Left ventricle myocardium inferior (tissue), 1 donor: ENCODE measurements at regions not wholly inside any gene's neighbourhood (a gene's known extent, or its start where the extent isn't known, plus 50 kb on each side); places are given as distances from the start of the nearest gene placed in this dataset.
"Not testable (repeated sequence)": the region's sequence is repeated elsewhere in the genome, so short reads cannot be mapped to it uniquely, and the experiment has no call there.

Experiments used
- DNase-seq: peaks from one replicate; pipeline ENCODE4 v3.0.0-alpha.2; 2020
- H3K27ac ChIP-seq: fragments of 200-600 bp; replicated peaks from 2 replicates; pipeline ENCODE4 v1.8.0; 2021
- H3K27me3 ChIP-seq: fragments of 200-600 bp; 2 replicates; pipeline ENCODE4 v1.8.0; 2021; ENCODE audit warnings: low read depth
- H3K36me3 ChIP-seq: fragments of 200-600 bp; 2 replicates; pipeline ENCODE4 v1.8.0; 2021
- H3K4me1 ChIP-seq: fragments of 200-600 bp; 2 replicates; pipeline ENCODE4 v1.8.0; 2021
- H3K4me3 ChIP-seq: fragments of 200-600 bp; 2 replicates; pipeline ENCODE4 v1.8.0; 2021; ENCODE audit warnings: mild to moderate bottlenecking, moderate library complexity
- H3K9me3 ChIP-seq: fragments of 200-600 bp; replicated peaks from 2 replicates; pipeline ENCODE4 v1.8.0; 2021
- intact Hi-C: fragments of 100-400 bp; cut with micrococcal nuclease; formaldehyde crosslinking; loops from one replicate; pipeline ENCODE4 v1.11.0; 2022
- TF ChIP-seq, protein P1 (sequence below): fragments of 200-600 bp; IDR thresholded peaks from 2 replicates; pipeline ENCODE4 v1.8.0; 2021; ENCODE audit warnings: antibody characterized with exemption, mild to moderate bottlenecking, borderline replicate concordance
- donor health status: DM: no; HTN: yes; CAD: no; lungs with severe emphysema.

GRCh38 chr3:105285653-105286241 lies 81.0 kb upstream of the ALCAM start:
- Histone ChIP-seq H3K9me3 (peaks cover 12% of the 10 kb centered on the region), H3K4me3 (no peak overlapping the region), H3K4me1 (no peaks in the 10 kb centered on the region), H3K27ac (no peak overlapping the region), H3K36me3 (no peaks in the 10 kb centered on the region), H3K27me3 (no peaks in the 10 kb centered on the region)
- intact Hi-C loops, result no loop called here
- DNase-seq, result no peak
- TF ChIP-seq, protein P1, sequence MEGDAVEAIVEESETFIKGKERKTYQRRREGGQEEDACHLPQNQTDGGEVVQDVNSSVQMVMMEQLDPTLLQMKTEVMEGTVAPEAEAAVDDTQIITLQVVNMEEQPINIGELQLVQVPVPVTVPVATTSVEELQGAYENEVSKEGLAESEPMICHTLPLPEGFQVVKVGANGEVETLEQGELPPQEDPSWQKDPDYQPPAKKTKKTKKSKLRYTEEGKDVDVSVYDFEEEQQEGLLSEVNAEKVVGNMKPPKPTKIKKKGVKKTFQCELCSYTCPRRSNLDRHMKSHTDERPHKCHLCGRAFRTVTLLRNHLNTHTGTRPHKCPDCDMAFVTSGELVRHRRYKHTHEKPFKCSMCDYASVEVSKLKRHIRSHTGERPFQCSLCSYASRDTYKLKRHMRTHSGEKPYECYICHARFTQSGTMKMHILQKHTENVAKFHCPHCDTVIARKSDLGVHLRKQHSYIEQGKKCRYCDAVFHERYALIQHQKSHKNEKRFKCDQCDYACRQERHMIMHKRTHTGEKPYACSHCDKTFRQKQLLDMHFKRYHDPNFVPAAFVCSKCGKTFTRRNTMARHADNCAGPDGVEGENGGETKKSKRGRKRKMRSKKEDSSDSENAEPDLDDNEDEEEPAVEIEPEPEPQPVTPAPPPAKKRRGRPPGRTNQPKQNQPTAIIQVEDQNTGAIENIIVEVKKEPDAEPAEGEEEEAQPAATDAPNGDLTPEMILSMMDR, result no peak

DNA sequence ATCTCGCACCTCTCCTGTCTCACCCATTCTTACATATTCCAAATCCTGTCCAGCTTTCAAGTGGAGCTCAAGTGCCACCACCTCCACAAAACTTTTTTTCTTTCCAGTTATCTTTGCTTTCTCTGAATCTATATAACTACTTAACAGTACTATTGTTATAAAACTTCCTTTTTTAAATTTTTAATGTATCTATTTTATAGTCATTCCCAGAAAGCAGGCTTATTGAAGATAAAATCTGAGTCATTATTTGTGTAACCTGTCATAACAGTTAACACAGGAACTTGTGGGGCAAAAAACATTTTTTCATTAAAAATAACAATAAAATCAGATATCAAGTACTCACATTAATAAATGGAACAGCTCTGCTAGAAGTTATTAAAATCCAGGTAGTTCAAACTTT lies 73.3 kb upstream of the ALCAM start:
- intact Hi-C loops, result no loop called here
- H3K9me3 ChIP-seq, result peaks cover 25% of the 10 kb centered on the region

GRCh38 chr3:105296182-105296822 lies 70.4 kb upstream of the ALCAM start:
- intact Hi-C loops, DNase-seq: not testable (repeated sequence)

More for the DNA sequence above, 73.3 kb upstream of the ALCAM start:
- no peak for DNase-seq
- no peak overlapping the region for H3K27ac ChIP-seq
- no peak overlapping the region for H3K4me3 ChIP-seq
- H3K4me1 ChIP-seq, result no peaks in the 10 kb centered on the region
- TF ChIP-seq, protein P1, result no peak
- no peaks in the 10 kb centered on the region for H3K36me3 ChIP-seq
- no peaks in the 10 kb centered on the region for H3K27me3 ChIP-seq

DNA sequence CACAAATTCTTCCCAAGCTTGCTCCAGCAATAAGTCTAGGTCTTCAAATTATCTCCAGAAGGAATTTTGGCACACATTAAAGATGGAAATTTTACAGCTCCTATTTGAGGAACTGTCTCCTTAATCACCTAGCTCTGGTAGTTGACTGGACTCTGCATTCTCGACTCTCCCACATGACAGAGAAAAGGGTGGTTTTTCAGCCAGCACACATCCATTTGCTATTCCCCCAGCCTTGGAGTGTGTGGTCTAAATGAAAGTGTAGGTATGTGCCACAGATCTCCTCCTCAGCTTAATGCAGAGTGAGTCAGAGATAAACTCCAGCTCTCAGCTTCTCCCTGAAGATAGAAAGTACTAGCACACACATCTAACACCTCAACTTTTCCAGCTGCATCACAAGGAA lies 62.2 kb upstream of the ALCAM start:
- intact Hi-C loops, result no loop called here
- TF ChIP-seq, protein P1, result no peak
- H3K27ac ChIP-seq, result no peak overlapping the region
- H3K4me1 ChIP-seq, result no peaks in the 10 kb centered on the region
- no peak for DNase-seq
- H3K4me3 ChIP-seq, result no peak overlapping the region
- H3K27me3 ChIP-seq, result no peaks in the 10 kb centered on the region
- no peaks in the 10 kb centered on the region for H3K36me3 ChIP-seq
- H3K9me3 ChIP-seq, result peaks cover 63% of the 10 kb centered on the region

More at GRCh38 chr3:105296182-105296822, 70.4 kb upstream of the ALCAM start:
- H3K9me3 ChIP-seq, H3K4me1 ChIP-seq, H3K36me3 ChIP-seq, H3K27me3 ChIP-seq, H3K4me3 ChIP-seq, H3K27ac ChIP-seq: not testable (repeated sequence)

GRCh38 chr3:105315144-105315543 lies 51.6 kb upstream of the ALCAM start:
- Histone ChIP-seq H3K9me3 (peaks cover 12% of the 10 kb centered on the region), H3K27ac (no peak overlapping the region), H3K4me1 (no peaks in the 10 kb centered on the region), H3K36me3 (no peaks in the 10 kb centered on the region), H3K4me3 (no peak overlapping the region), H3K27me3 (no peaks in the 10 kb centered on the region)
- no peak for DNase-seq
- TF ChIP-seq, protein P1, result no peak
- intact Hi-C loops, result no loop called here

GRCh38 chr3:105315815-105316214 lies 50.9 kb upstream of the ALCAM start:
- H3K27me3 ChIP-seq, result no peaks in the 10 kb centered on the region
- no peaks in the 10 kb centered on the region for H3K36me3 ChIP-seq
- H3K27ac ChIP-seq, result no peak overlapping the region
- H3K9me3 ChIP-seq, result peaks cover 7% of the 10 kb centered on the region
- no peak overlapping the region for H3K4me3 ChIP-seq
- no peaks in the 10 kb centered on the region for H3K4me1 ChIP-seq
- intact Hi-C loops, result no loop called here
- no peak for DNase-seq
- TF ChIP-seq, protein P1, result no peak
